Left kidney (tissue), 1 donor: ENCODE measurements at regions not wholly inside any gene's neighbourhood (a gene's known extent, or its start where the extent isn't known, plus 50 kb on each side); places are given as distances from the start of the nearest gene placed in this dataset.
"Not testable (repeated sequence)": the region's sequence is repeated elsewhere in the genome, so short reads cannot be mapped to it uniquely, and the experiment has no call there.

ENCODE experiments used
- DNase-seq: peaks from one replicate; pipeline ENCODE4 v3.0.0-alpha.2; 2013

DNA sequence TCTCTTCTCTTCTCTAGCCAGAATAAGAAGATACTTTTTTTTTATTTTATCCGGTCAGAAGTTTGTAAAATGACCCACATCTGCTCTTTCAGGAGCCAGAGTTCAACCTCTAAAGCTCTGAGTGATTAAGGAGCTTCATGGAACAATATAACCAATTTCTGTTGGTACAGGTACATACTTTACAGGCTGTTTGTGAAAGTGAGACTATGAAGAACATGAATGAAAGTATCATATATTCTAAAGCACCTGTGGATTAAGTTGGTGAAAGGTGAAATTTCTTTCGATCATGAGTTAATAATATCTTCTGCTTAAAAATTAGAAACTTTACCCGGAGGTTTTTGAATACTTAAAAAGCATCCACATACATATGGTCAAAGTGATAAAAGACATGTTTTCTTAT, 65.2 kb downstream of the DMRT2 start:
- no peak for DNase-seq

DNA sequence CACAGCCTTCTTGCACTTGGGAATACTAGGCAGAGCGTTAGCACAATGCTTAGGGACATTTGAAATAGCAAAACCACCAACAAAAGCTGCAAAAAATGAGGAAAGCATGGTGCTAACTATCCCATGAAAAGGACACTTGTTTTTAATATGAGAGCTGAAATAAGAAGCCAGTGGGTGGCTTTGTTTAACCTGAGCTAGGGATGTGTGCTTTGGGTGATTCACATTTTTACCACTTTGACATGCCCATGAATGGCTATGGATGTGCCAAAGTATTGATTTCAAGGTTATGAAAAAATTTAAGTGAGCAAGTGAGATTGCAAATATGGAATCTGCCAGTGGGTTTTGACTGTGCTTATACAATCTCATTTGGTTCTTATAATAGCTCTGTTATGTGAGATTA, 67.3 kb downstream of the DMRT2 start:
- DNase-seq: no peak

DNA sequence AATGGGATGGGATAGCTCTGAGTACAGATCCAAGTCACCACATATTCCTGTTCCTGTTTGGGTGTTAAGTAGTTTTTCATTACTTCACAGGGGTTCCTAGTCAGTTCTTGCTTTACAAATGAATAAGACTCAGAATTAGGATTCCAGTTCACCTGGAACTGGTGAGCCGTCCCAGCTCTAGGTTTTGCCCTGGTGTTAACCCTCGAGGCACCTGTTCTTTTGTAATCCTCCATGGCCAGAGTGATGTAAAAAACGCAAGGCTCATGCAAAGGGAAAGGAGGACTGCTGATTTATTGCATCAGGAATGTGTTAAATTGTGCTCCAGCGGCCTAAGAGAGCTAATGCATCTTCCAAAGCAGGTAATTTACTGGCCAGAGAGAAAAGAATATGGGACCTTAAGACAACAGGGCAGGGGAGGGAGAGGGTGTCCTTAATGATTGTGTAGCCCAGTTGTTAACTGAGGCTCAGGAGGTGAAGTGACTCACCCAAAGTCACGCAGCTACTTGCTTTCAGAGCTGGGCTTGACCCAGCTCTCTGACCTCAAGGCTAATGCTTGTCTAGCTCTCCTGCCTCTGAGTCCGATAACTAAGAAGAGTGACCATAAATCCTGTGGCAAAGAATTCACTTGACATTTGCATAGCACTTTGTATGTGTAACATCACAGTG, 70.5 kb downstream of the DMRT2 start:
- DNase-seq: no peak

DNA sequence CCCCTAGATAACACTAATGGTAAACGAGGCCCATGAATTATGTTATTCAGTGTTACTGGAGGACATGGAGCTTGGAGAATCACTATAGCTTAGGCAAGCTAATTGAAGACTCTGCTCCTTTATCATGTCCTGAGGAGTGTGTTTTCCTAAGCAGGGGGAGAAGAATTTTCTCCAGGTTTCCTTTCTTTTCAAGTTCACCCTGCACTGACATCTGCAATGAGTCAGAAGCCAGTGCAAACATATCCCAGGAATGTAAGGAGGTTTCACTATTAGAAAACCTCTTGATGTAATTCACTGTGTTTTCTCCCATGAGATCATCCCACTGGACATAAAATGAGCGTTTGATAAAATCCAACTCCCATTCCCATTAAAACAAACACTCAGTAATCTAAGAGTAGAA, 75.6 kb downstream of the DMRT2 start:
- DNase-seq: no peak

DNA sequence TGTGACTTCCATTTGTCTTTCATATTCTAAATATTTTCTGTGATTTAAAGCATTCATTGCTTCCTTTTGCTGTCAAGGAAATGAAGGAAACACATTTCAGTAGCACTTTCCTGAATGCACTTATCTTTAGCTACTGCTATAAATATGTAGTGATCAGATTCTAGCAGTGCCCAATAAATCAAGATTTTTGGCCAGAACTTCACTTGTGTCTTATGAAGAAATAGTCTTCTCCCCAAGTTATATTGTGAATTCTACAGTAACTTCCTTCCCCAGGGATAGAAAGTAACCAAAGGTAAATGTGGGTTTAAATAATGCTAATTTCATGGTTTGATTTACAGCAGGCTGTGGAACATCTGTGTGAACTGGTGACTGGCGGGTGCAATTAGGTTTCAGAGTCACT, 77.9 kb downstream of the DMRT2 start:
- no peak for DNase-seq

DNA sequence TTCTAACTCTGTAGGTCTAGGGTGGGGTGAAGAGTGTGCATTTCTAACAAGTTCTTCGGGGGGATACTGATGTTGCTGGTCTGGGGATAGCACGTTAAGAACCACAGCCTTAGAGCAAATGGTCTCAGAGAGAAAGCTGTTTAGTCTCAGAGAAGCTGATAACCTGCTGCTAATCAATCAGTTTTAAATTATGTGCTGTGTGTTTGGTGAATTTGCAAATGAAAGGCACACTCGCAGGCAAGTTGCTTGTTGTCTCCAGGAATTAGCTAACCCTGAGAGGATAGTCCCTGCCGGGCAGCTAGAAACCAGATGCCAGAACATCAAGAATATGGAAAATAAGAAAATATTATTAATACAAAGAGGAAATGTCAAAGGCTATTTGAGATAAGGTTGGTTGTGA, 79.2 kb downstream of the DMRT2 start:
- no peak for DNase-seq

DNA sequence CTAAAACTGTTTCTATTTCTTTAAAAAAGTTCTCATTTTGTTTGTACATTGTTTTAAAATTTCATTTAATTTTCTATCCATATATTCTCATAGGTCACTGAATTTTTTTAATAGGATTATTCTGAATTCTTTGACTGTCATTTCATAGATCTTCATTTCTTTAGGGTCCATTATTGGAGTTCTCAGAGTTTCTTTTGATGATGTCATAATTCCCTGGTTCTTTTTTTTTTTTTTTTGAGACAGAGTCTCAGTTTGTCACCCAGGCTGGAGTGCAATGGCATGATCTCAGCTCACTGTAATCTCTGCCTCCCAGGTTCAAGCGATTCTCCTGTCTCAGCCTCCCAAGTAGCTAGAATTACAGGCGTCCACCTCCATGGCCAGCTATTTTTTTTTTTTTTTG, 89.9 kb downstream of the DMRT2 start:
- DNase-seq: no peak

DNA sequence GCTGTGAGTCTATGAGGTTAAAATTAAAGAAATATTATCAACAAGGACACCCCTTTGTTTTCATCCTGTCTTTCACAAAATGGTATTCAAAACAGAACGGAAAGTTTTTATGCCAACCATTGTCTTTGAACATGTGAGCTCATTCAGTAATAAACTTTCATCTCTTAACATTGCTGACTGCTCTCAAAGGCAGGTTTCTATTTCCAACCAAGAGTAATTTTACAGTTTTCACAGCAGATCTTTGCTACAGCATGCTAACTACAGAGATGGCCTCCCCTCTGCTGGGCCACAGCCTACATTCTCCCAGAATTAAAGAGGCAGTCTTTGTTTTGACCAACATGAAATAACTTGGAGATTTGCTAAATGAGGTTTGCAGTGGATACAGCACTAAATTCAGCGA, 101.5 kb downstream of the DMRT2 start:
- DNase-seq: no peak

DNA sequence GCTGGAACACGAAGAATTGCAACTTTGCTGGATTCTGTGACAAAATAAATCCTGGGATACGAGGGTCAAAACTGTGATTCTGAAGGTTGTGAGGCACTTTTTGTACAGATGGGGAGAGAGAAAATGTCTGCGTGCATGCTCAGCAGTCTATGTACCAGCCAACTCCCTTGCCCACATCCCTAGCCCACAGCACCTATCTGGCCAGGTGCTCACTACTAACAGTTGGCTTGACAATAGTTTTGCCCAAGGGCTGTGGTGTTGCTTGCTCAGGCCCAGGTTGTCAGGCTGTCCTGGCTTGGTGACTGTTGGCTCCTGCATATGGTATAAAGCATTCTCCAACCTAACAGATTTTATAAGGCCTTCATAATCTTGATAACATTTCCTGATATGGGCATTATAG, 102.0 kb downstream of the DMRT2 start:
- no peak for DNase-seq

DNA sequence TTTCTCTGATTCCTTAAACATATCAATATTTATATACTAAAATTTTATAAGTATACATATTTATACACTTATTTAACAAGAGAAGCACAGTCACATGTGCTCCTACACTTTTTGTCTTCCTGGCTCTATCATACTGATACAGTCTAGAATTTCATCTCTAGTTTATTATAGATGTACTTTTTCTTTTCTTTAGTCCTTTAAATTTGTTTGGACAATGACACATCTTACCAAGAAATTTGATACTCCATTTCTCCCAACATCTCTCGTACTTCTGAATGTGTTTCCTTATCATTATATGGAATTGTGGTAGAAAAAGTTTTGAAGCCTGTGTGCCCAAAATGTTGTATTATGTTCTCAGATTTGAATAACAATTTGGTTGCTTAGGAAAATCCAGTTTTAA, 104.6 kb downstream of the DMRT2 start:
- DNase-seq: no peak

DNA sequence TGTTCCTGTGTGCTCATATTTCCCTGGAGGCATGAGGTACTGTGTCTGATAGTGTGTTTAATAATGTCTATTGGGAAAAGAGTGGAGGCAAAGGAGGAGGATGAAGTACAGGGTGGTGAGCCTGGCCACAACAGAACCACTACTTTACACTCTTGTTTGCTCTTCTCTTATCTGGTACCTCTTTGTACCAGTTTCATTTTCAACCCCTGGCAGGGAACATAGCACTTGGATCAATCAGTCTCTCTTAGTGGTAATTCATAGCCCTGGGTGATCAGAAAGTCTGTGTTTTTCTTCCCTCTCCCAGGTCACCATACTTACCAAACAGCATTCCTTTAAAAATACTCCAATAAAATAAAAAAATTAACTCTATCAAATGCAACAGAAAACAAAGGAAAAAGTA, 105.4 kb downstream of the DMRT2 start:
- no peak for DNase-seq

DNA sequence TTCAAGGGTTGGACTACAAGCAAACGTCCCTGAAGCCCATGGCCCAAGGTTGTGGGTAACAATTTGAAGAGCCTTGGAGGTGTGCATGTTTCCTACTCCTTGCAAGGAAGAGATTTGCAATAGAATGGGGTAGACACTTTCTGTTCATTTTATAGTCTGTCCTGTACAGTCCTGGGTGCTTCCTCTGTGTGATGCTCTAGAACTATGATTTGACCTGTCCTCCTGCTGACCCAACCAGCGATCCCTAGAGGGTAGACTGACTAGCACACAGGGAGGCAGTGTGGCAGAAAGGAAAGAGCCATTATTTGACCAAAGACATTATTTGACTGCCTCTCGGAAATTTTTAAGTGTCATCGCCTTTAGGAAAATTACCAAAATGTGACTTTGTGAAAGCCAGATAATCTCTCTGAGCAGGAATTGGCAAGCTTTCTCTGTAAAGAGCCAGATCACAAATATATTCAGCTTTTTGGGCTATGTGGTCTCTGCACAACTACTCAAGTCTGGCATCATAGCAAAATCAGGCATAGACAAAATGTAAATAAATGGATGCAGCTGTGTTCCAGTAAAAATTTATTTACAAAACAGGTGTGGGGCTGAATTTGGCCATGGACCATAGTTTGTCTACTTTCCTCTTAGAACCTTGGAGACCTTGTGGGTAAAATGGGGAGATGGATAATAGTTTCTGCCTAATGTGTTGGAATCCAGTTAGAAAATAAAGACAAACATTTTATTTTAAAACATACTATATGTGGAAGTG, 106.8 kb downstream of the DMRT2 start:
- DNase-seq: no peak

DNA sequence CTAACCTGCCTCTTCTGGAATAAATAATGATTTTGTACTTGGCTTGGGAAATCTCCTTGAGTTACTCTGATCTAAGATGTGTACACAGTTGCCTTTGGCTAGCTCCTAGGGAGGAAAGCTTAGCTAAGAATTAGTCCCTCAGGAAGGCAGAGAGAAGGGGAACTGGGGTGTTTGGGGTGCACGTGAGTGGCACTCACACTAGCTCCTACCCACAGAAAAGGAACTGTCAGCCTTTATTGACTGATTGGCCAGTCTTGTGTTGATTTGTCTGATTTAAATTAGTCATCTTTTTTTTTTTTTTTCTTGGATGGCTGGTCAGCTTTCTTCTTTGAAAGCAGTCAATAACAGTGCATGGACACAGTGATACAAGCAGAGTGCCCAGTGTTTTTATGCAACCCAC, 107.7 kb downstream of the DMRT2 start:
- DNase-seq: no peak

DNA sequence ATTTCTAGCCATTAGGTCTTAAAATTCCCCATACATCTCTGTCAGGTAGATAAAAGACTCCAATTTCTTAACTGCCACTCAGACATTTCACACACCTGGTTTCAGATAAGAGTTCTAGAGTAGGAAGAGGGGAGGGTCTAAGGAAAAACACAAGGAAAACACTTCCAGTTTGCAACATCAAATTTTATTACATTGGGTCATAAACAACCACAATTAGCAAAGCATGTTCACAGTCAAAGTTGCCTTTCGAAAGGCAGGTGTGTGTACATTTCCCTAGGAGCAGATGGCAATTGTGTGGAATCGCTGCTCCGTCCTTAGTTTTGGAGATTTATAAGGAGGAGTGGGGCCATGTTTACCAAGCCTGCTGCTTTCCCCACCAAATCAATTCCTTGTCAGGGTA, 120.8 kb downstream of the DMRT2 start:
- DNase-seq: no peak

DNA sequence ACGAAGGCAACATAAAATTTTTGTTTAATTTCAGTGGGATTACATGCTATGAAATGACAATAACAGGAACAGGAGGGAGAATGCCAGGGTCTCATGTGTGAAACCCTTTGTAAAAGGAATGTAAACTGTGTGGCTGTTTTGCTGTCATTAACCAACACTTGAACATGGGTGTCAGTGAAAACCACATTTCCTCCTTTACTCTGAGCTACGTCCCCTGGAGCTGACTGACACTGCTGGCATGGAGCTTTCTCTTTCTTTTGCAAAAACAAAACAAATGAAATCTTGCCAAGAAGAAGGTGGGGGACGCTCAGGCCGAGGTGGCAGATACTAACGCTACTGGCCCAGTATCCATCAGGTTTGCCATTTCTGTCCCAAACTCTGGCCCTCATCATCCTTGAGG, 121.4 kb downstream of the DMRT2 start:
- no peak for DNase-seq

DNA sequence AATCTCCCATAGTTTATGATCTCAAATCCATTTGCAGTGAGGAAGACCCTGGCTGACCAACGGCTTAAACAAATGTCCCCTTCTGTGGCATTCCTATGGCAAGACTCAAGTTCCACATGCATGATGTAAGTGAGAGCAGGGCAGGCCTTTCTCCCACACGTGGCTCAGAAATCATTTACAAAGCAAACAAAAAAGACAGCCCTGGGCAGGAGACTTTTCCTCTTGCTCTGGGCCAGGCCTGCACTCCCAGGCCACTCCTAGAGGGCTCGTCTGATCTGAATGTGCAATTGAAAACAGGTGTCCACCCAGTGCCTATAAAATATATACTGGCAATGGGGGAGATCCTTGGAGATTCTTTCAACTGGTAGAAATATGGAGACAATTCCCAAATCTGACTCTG, 123.1 kb downstream of the DMRT2 start:
- peak; percentile 28 for DNase-seq

DNA sequence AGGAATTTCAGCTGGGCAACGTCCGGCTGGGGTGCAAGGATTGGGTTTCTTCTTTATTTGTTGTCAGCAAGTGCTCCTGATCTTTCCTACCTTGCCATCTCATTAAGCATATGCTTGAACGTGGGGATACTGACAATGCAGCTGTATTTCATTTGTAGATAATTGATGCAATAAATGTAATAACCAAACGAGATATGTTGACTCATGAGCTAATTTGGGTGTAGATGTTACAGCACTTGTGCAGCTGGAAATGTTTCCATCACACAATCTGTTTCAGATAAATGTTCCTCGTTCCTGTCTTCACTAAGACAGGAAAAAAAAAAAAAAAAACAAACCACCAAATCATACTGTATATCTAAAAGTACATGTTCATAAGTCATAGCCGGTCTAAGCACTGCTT, 123.8 kb downstream of the DMRT2 start:
- DNase-seq: no peak

DNA sequence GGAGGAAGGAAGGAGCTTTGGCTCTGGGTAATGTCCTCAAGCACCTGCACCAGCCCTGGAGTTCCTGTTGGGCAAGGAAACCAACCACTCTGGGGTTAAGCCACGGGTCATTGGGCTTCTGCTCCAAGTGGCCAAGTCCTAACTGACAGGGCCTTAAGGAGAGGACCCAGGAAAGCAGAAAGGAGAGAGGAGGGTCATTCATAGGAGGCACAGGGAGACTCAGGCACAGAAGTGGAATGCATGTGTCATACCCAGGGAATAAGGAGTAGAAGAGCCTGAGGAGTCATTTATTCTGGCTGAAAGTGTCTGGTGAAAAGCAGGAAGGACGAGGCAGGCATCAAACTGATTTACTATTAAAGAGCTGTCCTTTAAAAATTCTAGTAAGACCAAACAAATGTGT, 129.2 kb downstream of the DMRT2 start:
- DNase-seq: no peak

DNA sequence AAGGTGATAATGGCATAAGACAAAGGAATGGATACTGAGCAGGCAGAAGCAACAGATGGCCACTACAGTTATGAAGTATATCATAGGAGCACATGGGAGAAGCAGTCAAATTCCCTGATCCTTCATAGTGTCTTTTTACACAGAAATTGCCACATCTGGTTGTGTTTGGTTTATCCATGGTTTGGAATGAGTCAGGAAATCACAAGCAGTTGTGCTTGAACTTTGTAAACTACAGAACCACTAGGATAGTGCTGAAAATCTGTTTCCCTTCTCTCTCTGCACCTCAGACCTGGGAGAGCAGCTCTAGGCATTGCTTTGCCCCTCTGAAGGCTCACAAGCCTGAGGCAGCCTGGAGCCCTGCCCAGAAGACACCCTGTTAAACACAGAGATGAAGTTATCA, 134.0 kb downstream of the DMRT2 start:
- DNase-seq: no peak

DNA sequence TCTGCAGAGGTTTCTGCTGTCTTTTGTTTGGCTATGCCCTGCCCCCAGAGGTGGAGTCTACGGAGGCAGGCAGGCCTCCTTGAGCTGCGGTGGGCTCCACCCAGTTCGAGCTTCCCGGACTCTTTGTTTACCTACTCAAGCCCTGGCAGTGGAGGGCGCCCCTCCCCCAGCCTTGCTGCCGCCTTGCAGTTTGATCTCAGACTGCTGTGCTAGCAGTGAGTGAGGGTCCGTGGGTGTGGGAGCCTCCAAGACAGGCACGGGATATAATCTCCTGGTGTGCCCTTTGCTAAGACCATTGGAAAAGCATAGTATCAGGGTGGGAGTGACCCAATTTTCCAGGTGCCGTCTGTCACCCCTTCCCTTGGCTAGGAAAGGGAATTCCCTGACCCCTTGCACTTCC, 137.0 kb downstream of the DMRT2 start:
- DNase-seq: not testable (repeated sequence)

DNA sequence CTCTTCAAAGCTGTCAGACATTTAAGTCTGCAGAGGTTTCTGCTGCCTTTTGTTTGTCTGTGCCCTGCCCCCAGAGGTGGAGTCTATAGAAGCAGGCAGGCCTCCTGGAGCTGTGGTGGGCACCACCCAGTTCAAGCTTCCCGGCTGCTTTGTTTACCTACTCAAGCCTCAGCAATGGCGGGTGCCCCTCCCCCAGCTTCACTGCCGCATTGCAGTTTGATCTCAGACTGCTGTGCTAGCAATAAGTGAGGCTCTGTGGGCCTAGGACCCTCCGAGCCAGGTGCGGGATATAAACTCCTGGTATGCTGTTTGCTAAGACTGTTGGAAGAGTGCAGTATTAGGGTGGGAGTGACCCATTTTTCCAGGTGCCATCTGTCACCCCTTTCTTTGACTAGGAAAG, 145.5 kb downstream of the DMRT2 start:
- DNase-seq: not testable (repeated sequence)

DNA sequence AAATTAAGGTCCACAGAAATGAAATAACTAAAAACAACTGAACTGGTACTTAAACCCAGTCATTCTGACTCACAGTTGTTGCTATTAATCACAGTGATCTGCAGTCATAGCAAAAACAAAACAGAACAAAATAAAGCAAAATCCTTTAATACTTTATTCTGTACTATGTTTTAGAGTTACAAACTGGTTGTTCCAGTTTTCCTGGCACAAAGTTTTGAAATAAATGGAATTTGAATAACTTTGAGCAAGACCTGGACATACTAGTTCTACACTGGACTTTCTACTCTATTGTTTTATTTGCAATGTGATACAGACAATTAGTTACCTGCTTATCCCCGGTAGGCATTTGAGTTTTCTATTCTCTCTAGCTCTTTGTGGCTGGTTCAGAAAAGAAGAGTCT, 147.9 kb downstream of the DMRT2 start:
- peak; percentile 19 for DNase-seq

DNA sequence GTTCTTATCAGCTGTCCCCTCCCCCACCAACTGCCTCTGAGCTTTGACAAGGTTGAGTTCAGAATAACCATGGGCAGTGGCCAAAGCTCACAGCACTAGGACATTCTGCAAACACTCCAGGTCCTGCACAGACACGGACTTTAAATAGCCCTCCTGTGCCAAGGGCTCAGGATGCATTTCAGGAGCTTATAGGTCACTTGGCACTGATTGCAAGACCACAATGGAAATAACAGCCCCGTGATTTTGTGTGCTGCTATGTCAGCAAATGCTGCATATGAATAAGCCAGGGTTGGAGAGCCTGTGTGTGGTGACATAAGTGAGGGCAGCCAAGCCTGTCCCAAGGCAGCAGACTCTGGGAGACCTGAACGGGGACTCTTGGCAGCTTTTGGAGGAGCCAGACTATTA, 150.7 kb downstream of the DMRT2 start:
- DNase-seq: no peak

DNA sequence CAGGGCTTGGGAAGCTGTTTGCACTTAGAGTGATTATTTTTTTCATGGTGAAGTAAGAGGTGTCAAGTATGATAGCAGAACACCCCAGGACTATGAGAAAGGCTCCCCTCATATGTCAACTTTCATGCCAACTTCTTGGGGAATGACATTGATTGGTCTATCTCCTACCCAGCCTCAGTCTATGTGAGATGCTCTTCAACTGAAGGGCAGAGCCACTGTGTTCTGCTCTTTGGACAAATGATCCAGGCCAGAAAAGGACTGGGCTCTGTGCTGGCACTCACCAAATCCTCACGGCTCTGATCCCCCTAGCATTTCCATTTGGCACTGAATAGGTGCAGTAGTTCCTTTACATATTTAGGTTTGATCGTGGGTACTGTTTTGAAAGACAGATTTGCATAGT, 151.1 kb downstream of the DMRT2 start:
- no peak for DNase-seq
